ENCODE measurements at regions not wholly inside any gene's neighbourhood (a gene's known extent, or its start where the extent isn't known, plus 50 kb on each side); places are given as distances from the start of the nearest gene placed in this dataset.

DNA sequence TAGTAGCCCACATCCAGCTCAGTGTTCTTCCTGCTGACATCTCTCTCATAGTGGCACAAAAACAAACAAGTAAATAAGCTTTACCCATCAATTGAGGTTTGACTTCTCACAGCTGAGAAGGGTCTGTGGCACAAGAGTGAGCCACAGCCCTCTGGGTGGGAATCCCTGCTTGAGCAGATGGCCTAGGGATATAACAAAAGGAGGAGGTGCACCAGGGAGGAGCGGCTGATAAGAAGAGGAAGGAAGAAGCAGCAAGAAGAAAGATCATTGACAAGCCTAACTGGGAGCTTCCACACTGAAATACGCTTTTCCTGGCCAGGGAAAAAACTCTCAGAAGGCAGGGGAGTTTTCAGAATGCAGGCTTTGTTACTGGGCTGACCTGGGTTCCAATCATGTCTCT lies 279.8 kb downstream of the UACA start:
- no peak for TF ChIP-seq NFIC (IDR thresholded peaks at IDR 0.05)
- TF ChIP-seq REST (IDR thresholded peaks at IDR 0.05; ENCODE audit: low read depth) = no peak
- no peak for TF ChIP-seq FOXM1 (IDR thresholded peaks at IDR 0.05; ENCODE audit: borderline replicate concordance, low read depth)
- TF ChIP-seq EP300 (IDR thresholded peaks at IDR 0.05; ENCODE audit: borderline replicate concordance) = no peak
- TF ChIP-seq, protein P1, sequence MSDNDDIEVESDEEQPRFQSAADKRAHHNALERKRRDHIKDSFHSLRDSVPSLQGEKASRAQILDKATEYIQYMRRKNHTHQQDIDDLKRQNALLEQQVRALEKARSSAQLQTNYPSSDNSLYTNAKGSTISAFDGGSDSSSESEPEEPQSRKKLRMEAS (IDR thresholded peaks at IDR 0.05) = no peak
- TF ChIP-seq CEBPB (IDR thresholded peaks at IDR 0.05) = no peak
- TF ChIP-seq EGR1 (IDR thresholded peaks at IDR 0.05) = no peak
- TF ChIP-seq TEAD4 (IDR thresholded peaks at IDR 0.05) = no peak
- no peak for TF ChIP-seq TAF1 (IDR thresholded peaks at IDR 0.05; ENCODE audit: low read depth)
- TF ChIP-seq TCF12 (IDR thresholded peaks at IDR 0.05; ENCODE audit: low read depth) = no peak
- TF ChIP-seq YY1 (IDR thresholded peaks at IDR 0.05; ENCODE audit: low read depth) = no peak
- no peak for TF ChIP-seq CREB1 (IDR thresholded peaks at IDR 0.05; ENCODE audit: low read depth)

All from Ishikawa (cell line).